ENCODE measurements at regions not wholly inside any gene's neighbourhood (a gene's known extent, or its start where the extent isn't known, plus 50 kb on each side); places are given as distances from the start of the nearest gene placed in this dataset.

GRCh38 chr7:41241641-41242040 lies 461.2 kb downstream of the INHBA start:
- Histone ChIP-seq H3K4me3 (no peak overlapping the region), H3K27me3 (no peaks in the 10 kb centered on the region), H3K36me3 (no peaks in the 10 kb centered on the region), H3K9me3 (no peaks in the 10 kb centered on the region), H3K27ac (no peak overlapping the region), H3K4me1 (no peaks in the 10 kb centered on the region)
- WGBS, 2 donors = 80 to 83% methylated on average over 6 of the region's 6 CpGs
- no peak for DNase-seq
- intact Hi-C loops (cut with DNase I) = no loop called here
- TF ChIP-seq POLR2A (IDR thresholded peaks at IDR 0.05) (no peak), CTCF (IDR thresholded peaks at IDR 0.05) (no peak)

- no peaks in the 10 kb centered on the region for H3K4me1 ChIP-seq
- TF ChIP-seq POLR2A (IDR thresholded peaks at IDR 0.05) = no peak
- no peak for TF ChIP-seq CTCF (IDR thresholded peaks at IDR 0.05)
- intact Hi-C loops (cut with DNase I) = no loop called here
- no peaks in the 10 kb centered on the region for H3K27me3 ChIP-seq
- 47 to 85% methylated on average over 1 of the region's 1 CpG for WGBS, 2 donors
- DNase-seq = no peak
- H3K9me3 ChIP-seq = no peaks in the 10 kb centered on the region
- no peak overlapping the region for H3K27ac ChIP-seq
- H3K4me3 ChIP-seq = no peak overlapping the region
- no peaks in the 10 kb centered on the region for H3K36me3 ChIP-seq
These were observed 463.3 kb downstream of the INHBA start for GRCh38 chr7:41239596-41239995.

- 19 to 36% methylated on average over 1 of the region's 1 CpG for WGBS, 2 donors
- Histone ChIP-seq H3K27me3 (no peaks in the 10 kb centered on the region), H3K9me3 (no peaks in the 10 kb centered on the region), H3K27ac (no peak overlapping the region), H3K36me3 (no peaks in the 10 kb centered on the region), H3K4me1 (no peaks in the 10 kb centered on the region), H3K4me3 (no peak overlapping the region)
- no peak for DNase-seq
- intact Hi-C loops (cut with DNase I) = no loop called here
- TF ChIP-seq POLR2A (IDR thresholded peaks at IDR 0.05) = no peak
- no peak for TF ChIP-seq CTCF (IDR thresholded peaks at IDR 0.05)
These were observed 464.0 kb downstream of the INHBA start for GRCh38 chr7:41238851-41239331.

- no peak overlapping the region for H3K27ac ChIP-seq
- no peaks in the 10 kb centered on the region for H3K9me3 ChIP-seq
- WGBS, 2 donors = 84 to 89% methylated on average over 3 to 4 of the region's 4 CpGs
- intact Hi-C loops (cut with DNase I) = no loop called here
- H3K4me1 ChIP-seq = no peaks in the 10 kb centered on the region
- no peak for TF ChIP-seq POLR2A (IDR thresholded peaks at IDR 0.05)
- no peak for TF ChIP-seq CTCF (IDR thresholded peaks at IDR 0.05)
- no peaks in the 10 kb centered on the region for H3K27me3 ChIP-seq
- H3K4me3 ChIP-seq = no peak overlapping the region
- H3K36me3 ChIP-seq = no peaks in the 10 kb centered on the region
- DNase-seq = no peak
These were observed 464.9 kb downstream of the INHBA start for GRCh38 chr7:41237956-41238355.

GRCh38 chr7:41232086-41232485 lies 470.8 kb downstream of the INHBA start:
- H3K4me3 ChIP-seq = no peak overlapping the region
- H3K36me3 ChIP-seq = no peaks in the 10 kb centered on the region
- H3K27me3 ChIP-seq = no peaks in the 10 kb centered on the region
- TF ChIP-seq CTCF (IDR thresholded peaks at IDR 0.05) = no peak
- TF ChIP-seq POLR2A (IDR thresholded peaks at IDR 0.05) = no peak
- H3K9me3 ChIP-seq = no peaks in the 10 kb centered on the region
- H3K27ac ChIP-seq = no peak overlapping the region
- no peaks in the 10 kb centered on the region for H3K4me1 ChIP-seq
- no peak for DNase-seq
- intact Hi-C loops (cut with DNase I) = no loop called here
- WGBS, 2 donors = 93 to 100% methylated on average over 2 of the region's 2 CpGs
